GM13977 (cell line): ENCODE measurements at regions not wholly inside any gene's neighbourhood (a gene's known extent, or its start where the extent isn't known, plus 50 kb on each side); places are given as distances from the start of the nearest gene placed in this dataset.

Experiments
- DNase-seq: peaks from one replicate; pipeline ENCODE4 v3.0.0; 2012; ENCODE audit warnings: low spot score
- CTCF ChIP-seq: IDR thresholded peaks from 2 replicates; pipeline ENCODE4 v1.5.1; 2012; ENCODE audit warnings: mild to moderate bottlenecking, control low read depth; ENCODE audit not compliant: insufficient read depth; ENCODE audit errors: extremely low read depth, missing control alignments
- in situ Hi-C: fragments of 300-500 bp; cut with MboI; formaldehyde crosslinking; loops from one replicate; pipeline ENCODE4 v1.12.0; 2022; ENCODE audit warnings: low sequenced_read_pairs, low pct_unique_long_range_greater_than_20kb, mixed read lengths, inconsistent platforms; ENCODE audit not compliant: unreplicated experiment

DNA sequence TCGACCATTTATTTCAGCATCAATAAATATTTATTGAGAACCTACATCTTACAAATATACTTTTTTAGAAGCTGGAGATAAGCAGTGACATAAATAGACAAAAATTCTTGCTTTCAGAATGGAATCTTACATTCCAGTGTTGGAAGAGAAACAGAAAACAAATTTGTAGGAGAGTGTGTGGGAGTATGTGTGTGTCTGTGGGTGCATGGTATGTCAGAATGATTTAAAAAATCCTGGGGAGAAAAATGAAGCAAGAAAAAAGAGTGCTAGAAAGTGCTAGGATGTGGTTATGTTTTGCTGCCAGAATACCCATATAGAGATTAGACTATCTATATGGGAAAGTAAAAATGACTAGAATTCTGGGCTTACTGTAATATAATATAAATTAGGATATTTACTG is 561.7 kb upstream of the SGO1 start:
- no peak for TF ChIP-seq CTCF
- DNase-seq = no peak
- in situ Hi-C loops = no loop called here

- TF ChIP-seq CTCF = no peak
- in situ Hi-C loops = no loop called here
- no peak for DNase-seq
These were observed 557.7 kb upstream of the SGO1 start for GRCh38 chr3:20743553-20744321.

GRCh38 chr3:20742903-20743552 is 557.0 kb upstream of the SGO1 start:
- DNase-seq = no peak
- in situ Hi-C loops = no loop called here
- TF ChIP-seq CTCF = no peak

DNA sequence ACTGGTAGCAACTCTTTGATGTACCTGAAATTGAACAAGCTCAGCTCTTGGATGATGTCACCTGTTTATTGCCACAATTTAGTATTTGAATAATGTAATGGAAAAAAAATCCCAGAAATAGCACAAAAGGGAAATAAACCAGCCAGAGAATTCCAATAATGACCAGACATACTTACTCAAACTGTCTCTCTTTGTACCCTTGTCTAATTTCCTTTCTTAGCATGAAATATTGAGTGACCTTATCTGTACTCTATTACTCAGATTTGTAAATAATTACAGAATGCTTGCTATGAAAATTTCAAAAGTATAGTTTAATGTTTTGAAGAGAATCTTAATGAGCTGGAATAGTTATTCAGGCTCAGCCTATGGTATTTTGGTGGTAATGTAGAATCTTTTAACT is 555.4 kb upstream of the SGO1 start:
- TF ChIP-seq CTCF = no peak
- in situ Hi-C loops = no loop called here
- no peak for DNase-seq

DNA sequence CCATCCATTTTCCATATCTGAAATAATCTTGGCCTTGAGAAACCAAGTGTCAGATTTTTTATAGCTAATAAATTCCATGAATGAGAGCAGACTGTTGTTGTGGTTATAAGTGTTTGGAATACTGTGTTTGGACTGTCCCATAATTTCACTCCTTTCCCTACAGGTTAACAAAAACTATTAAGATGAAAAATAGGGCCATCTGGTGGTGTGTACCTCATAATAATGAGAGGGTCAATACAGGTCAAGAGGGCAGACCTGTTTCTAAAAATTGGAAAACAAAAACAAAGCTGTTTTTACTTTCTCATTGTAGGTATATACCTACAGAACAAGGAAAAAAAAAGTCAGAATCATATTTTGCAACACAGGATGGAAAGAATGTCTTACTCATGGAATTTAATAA is 553.8 kb upstream of the SGO1 start:
- in situ Hi-C loops = no loop called here
- no peak for TF ChIP-seq CTCF
- DNase-seq = no peak

DNA sequence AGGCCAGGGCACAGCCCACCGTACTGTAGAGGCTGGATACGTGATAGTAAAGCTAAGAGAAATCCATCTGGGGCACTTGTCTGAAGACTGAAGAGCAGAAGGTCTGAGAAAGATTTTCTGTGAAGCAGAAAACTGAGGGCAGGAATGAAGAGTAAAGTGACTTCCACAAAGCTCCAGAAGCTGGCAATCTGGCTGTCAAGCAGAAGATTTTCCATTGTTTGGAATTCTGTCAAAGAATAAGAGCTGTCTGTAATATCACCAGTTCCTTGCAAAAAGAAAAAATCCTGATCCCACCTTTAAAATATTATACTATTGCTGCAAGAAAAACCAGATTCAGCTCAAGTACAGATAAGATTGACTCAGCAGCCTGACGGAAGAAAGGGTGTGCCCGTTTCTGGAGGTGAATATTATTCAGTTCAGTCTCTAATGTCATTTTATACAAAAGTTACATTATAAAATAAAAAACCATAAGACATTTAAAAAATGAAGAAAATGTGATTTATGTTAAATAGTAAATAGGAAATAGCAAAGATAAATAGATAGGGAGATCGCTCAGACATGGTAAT is 550.4 kb upstream of the SGO1 start:
- DNase-seq = no peak
- in situ Hi-C loops = no loop called here
- no peak for TF ChIP-seq CTCF
